Right kidney (tissue), 1 donor: ENCODE measurements at regions not wholly inside any gene's neighbourhood (a gene's known extent, or its start where the extent isn't known, plus 50 kb on each side); places are given as distances from the start of the nearest gene placed in this dataset.
"Not testable (repeated sequence)": the region's sequence is repeated elsewhere in the genome, so short reads cannot be mapped to it uniquely, and the experiment has no call there.

Experiments used
- DNase-seq: peaks from one replicate; pipeline ENCODE4 v3.0.0-alpha.2; 2016

DNA sequence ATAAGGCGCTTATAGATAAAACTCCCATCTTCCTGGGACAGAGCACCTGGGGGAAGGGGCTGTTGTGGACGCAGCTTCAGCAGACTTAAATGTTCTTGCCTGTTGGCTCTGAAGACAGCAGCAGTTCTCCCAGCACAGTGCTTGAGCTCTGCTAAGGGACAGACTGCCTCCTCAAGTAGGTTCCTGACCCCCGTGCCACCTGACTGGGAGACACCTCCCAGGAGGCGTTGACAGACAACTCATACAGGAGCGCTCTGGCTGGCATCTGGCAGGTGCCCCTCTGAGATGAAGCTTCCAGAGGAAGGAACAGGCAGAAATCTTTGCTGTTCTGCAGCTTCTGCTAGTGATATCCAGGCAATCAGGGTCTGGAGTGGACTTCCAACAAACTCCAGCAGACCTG lies 383.1 kb upstream of the EMCN start:
- DNase-seq: not testable (repeated sequence)

- no peak for DNase-seq
Observed at GRCh38 chr4:100900134-100900533, 382.3 kb upstream of the EMCN start.

DNA sequence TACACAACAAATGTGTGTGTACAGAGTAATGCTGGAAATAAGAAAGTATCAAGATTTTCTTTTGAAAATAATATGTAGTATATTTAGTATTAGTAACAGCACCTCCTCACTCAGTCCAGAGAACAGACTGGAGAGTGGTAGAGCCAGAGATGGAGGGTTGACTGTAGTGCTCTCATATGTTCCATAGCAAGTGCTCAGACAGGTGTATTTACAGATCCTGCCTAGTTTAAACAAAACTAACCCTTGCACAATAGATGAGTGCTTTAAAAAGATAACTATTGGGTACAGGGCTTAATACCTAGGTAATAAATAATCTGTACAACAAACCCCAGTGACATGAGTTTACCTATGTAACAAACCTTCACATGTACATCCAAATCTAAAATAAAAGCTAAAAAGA lies 381.0 kb upstream of the EMCN start:
- DNase-seq: no peak

DNA sequence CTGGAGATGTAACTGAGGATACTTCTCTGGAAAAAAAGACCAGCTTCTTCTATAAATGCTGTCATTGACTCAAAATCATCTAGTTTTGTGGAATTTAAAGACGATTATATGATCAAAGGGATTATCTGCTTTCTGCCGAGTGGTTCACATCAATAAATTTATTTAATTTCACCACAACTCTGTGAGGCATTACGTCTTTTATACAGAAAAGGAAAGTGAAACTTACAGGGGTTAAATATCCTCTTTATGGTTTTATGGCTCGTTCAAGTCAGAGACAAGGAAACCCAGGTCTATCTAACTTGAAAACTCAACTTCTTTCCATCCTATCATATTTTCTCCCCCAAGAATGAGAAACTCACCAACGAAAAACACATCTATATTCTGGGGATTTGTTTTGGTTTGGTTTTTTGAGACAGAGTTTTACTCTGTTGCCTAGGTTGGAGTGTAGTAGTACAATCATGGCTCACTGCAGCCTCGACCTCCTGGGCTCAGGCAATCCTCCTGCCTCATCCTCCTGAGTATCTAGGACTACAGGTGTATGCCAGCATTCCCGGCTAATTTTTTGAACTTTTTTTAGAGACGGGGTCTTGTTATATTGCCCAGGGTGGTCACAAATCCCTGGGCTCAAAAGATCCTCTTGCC lies 377.9 kb upstream of the EMCN start:
- no peak for DNase-seq

- no peak for DNase-seq
Observed at GRCh38 chr4:100894339-100894870, 376.6 kb upstream of the EMCN start.

DNA sequence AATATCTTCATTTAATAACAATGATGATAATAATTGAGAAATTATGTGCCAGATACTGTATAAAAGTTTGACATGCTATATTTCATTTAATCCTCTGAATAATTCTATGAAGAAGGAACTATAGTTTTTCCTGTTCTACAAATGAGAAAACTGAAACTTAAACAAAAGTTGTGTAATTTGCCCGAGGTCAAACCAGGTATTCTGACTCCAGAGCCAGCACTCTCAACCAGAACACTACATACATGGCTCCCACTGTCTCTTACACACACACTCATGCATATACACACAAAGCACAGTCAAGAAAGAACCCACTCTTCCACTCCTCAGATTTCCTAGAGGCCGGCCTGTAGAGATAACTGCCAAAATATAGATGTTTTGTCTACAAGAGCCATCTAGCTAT lies 374.0 kb upstream of the EMCN start:
- no peak for DNase-seq

GRCh38 chr4:100889898-100890297 lies 372.1 kb upstream of the EMCN start:
- DNase-seq: no peak

DNA sequence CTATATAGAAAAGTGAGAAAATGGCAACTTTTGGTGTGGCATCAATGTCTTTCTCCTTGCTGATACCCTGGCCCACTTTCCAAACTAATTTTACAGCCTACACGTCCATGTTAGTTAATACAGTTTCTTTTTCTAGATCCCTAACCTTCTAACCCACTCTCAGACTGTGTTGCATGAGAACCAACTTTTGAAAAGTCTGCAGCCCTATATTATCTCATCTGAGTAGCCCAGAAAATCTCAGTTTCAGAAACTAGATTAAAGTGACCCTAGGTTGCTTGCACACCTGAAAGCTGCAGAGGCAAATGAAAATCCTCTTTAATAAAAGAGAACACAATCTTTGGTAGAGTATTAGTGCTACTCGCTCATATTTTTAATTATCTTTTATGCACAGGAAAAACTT lies 371.6 kb upstream of the EMCN start:
- DNase-seq: no peak

- no peak for DNase-seq
Observed at GRCh38 chr4:100882661-100883060, 364.8 kb upstream of the EMCN start.

GRCh38 chr4:100881283-100881682 lies 363.5 kb upstream of the EMCN start:
- DNase-seq: no peak

GRCh38 chr4:100880011-100880410 lies 362.2 kb upstream of the EMCN start:
- no peak for DNase-seq

- no peak for DNase-seq
Observed at GRCh38 chr4:100879471-100879870, 361.6 kb upstream of the EMCN start.

DNA sequence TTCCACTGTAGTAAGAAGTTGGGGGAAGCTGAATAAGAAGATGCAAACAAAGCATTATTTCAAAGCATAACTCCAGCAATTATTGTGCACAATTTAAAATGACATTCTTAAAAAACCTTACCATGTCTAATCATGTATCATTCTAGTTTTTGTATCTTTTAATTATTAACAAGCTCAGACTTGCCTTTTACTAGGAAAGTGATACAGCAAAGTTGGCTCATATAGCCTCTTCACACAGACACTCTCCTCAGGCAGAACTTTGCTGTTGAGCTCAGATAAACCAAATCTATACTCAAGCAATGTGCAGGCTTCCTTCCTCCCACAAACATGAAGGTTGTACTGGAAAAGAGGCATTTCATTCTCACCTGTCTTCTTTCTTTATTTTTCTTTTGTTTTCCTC lies 358.7 kb upstream of the EMCN start:
- DNase-seq: no peak

- no peak for DNase-seq
Observed at GRCh38 chr4:100875296-100876068, 357.7 kb upstream of the EMCN start.

- no peak for DNase-seq
Observed at GRCh38 chr4:100872811-100873210, 355.0 kb upstream of the EMCN start.

DNA sequence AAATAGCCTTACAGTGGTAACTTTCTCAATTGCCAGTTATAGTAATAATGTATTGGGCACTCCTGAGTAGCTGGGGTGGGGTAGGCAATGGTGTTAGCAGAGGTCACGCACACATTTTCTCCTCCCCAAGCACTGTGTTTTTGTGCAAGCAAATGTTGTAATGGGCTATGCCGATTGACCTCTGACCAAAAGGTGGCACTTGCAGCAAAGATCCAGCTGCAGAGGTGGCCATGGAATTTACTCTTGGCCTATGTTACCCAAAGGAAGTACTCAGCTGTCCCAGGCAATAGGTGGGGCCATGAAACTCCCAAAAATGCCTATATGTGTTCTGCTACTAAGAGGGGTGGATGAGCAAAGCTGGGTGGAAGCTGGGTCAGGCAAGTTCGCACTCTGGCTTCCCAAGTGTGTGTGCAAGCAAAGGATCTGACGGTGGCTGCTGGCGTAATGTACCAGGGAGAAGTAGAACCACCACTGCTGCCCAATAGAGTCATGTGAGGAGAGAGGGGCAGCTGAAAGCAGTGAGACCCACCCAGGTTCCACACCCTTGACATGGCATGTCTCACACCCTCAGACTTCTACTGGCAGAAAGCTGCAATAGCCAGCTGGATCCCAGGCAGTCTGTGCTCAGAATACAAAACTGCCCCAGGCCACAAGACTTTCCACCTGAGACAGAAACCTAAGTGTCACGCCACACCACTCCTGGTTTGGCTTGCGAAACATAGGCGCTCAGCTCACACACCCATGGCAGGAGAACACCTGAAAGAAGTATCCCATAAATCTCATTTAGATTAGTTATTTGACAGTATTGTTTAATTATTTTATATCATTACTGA lies 353.3 kb upstream of the EMCN start:
- DNase-seq: no peak

DNA sequence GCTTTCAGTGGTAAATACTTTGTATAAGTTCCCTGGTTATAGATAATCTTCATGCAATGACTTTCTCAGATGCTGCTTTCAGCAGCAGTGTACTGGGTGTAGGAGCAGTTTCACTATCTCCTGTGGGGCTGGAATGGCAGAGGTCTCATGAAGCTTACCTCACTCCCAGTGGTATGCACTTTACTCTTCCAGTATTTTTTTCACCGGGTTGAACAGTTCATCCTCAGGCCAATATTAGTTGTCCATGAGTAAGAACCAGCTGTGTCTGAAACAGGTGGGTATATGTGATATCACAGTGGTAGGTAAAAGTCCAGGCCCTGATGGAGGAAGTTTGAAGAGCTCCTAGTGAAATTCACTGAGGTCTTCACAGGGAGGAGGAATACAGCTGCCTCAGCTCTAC lies 351.5 kb upstream of the EMCN start:
- DNase-seq: no peak

DNA sequence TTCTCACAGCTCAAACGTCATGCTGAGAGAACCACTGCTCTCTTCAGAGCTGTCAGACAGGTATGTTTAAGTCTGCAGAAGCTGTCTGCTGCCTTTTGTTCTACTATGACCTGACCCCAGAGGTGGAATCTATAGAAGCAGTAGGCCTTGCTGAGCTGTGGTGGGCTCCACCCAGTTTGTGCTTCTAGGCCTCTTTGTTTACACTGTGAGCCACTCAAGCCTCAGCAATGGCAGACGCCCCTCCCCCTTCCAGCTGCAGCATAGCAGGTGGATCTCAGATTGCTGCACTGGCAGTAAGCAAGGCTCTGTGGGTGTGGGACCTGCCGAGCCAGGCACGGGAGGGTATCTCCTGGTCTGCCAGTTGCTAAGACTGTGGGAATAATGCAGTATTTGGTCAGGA lies 350.5 kb upstream of the EMCN start:
- not testable (repeated sequence) for DNase-seq

GRCh38 chr4:100852326-100852725 lies 334.5 kb upstream of the EMCN start:
- DNase-seq: no peak

DNA sequence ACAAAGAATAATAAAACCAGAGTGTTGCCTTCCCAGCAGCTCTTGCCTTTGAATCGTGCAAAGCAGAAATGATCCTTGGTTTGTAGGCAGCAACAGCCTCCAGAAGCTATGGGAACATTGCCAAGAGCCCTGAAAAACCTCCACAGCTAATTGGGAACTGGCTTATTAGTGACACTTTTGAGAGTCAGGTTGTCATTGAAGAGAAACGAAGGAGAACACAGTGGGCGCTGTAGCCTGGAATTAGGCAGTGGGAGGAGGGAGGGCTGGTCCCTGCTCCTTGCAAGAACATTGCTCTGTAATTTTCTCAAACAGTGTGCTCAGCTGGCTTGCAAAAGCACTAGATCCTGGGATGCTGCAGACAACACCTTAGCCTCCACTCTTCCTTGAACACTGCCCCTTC lies 331.5 kb upstream of the EMCN start:
- DNase-seq: no peak

DNA sequence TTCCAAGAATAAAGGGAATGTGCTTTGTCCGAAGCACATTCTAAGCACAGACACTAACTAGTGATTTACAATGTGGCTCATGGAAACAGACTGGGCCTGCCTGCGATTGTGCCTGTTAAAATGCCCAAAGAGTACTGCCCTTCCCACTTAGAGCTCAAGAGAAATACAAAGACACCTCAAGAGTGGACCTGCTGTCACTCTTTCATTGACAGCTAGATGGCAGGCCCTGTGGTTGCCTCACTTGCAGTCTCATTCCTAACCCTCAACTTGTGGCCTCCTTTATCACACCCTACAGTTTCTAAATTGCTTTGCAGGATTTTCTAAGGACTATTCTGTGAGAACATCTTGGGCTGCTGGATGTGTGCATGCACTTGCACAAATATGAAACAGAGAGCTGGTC lies 331.0 kb upstream of the EMCN start:
- no peak for DNase-seq

DNA sequence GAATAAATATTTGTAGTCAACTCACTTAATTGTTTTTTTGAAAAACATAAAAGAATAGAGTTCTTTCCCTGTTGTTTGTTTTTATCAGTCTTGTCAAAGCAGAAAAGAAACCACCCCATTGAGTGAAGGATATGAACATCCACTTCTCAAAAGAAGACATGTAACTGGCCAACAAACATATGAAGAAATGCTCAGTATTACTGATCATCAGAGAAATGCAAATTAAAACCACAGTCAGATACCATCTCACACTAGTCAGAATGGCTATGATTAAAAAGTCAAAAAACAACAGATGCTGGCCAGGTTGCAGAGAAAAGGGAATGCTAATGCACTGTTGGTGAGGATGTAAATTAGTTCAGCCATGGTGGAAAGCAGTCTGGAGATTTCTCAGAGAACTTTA lies 326.1 kb upstream of the EMCN start:
- DNase-seq: no peak

DNA sequence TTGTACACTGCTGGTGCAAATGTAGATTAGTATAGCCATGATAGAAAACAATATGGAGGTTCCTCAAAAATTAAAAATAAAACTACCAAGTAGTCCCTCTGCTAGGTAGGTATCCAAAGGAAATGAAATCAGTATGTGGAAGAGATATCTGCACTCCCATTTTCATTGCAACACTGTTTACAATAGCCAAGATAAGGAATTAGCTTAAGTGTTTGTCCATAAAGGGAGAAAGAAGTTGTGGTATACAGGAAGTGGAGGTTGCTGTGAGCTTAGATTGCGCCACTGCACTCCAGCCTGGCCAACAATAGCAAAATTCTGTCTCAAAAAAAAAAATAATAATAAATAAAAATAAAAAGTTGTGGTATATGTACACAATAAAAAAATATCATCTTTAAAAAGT lies 325.0 kb upstream of the EMCN start:
- no peak for DNase-seq
